A549 (cell line): ENCODE measurements at regions not wholly inside any gene's neighbourhood (a gene's known extent, or its start where the extent isn't known, plus 50 kb on each side); places are given as distances from the start of the nearest gene placed in this dataset.

ENCODE experiments used
- MAZ ChIP-seq: fragments of 150-350 bp; IDR thresholded peaks from 2 replicates; pipeline ENCODE4 v1.6.1; 2014; ENCODE audit warnings: antibody characterized with exemption, low read depth, low read length, borderline replicate concordance
- TF ChIP-seq, protein P1 (sequence below): fragments of 200-600 bp; sonication (generic); IDR thresholded peaks from 2 replicates; pipeline ENCODE4 v1.6.1; 2016; ENCODE audit warnings: antibody characterized with exemption, mild to moderate bottlenecking, moderate library complexity
- TF ChIP-seq, protein P2 (sequence below): fragments of >200 bp; sonication (Bioruptor Twin); formaldehyde crosslinking; IDR thresholded peaks from 3 replicates; pipeline ENCODE4 v1.6.1; 2016

DNA sequence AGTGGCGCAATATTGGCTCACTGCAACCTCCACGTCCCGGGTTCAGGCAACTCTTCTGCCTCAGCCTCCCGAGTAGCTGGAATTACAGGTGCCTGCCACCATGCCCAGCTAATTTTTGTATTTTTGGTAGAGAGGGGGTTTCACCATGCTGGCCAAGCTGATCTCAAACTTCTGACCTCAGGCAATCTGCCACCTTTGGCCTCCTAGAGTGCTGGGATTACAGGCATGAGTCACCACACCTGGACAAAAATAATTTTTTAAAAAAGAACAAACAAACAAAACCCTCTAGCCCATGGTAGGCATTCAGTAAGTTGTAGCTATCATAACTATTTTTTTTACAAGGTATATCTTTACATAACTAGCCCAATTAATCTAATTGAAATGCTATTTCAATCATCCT is 73.9 kb upstream of the CAPRIN1 start:
- TF ChIP-seq, protein P1, sequence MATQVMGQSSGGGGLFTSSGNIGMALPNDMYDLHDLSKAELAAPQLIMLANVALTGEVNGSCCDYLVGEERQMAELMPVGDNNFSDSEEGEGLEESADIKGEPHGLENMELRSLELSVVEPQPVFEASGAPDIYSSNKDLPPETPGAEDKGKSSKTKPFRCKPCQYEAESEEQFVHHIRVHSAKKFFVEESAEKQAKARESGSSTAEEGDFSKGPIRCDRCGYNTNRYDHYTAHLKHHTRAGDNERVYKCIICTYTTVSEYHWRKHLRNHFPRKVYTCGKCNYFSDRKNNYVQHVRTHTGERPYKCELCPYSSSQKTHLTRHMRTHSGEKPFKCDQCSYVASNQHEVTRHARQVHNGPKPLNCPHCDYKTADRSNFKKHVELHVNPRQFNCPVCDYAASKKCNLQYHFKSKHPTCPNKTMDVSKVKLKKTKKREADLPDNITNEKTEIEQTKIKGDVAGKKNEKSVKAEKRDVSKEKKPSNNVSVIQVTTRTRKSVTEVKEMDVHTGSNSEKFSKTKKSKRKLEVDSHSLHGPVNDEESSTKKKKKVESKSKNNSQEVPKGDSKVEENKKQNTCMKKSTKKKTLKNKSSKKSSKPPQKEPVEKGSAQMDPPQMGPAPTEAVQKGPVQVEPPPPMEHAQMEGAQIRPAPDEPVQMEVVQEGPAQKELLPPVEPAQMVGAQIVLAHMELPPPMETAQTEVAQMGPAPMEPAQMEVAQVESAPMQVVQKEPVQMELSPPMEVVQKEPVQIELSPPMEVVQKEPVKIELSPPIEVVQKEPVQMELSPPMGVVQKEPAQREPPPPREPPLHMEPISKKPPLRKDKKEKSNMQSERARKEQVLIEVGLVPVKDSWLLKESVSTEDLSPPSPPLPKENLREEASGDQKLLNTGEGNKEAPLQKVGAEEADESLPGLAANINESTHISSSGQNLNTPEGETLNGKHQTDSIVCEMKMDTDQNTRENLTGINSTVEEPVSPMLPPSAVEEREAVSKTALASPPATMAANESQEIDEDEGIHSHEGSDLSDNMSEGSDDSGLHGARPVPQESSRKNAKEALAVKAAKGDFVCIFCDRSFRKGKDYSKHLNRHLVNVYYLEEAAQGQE: no peak
- TF ChIP-seq, protein P2, sequence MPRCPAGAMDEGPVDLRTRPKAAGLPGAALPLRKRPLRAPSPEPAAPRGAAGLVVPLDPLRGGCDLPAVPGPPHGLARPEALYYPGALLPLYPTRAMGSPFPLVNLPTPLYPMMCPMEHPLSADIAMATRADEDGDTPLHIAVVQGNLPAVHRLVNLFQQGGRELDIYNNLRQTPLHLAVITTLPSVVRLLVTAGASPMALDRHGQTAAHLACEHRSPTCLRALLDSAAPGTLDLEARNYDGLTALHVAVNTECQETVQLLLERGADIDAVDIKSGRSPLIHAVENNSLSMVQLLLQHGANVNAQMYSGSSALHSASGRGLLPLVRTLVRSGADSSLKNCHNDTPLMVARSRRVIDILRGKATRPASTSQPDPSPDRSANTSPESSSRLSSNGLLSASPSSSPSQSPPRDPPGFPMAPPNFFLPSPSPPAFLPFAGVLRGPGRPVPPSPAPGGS: no peak
- no peak for TF ChIP-seq MAZ
